ENCODE measurements at regions not wholly inside any gene's neighbourhood (a gene's known extent, or its start where the extent isn't known, plus 50 kb on each side); places are given as distances from the start of the nearest gene placed in this dataset.

DNA sequence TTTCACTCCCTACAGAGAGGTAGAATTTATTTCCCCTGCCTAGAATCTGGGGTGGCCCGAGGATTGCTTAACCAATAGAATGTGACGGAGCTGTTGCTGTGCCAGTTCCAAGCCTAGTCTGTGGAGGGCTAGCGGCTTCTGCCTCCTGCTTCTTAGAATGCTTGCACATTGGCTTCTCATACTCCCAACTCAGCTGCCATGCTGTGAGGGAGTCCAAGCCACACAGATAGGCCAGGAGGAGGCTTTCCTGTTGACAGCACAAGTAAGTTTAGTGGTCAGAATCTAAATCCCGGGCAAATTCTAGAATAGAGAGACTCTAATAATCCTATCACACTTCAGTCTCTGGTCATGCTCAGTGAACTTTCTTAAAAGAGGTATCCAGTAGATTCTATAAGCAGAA is 57.5 kb upstream of the SNRPB2 start:
- no peak for DNase-seq (ENCODE audit: insufficient read length, low spot score, missing footprints)
- H4K20me1 ChIP-seq (ENCODE audit: insufficient read depth, low read length), result no peaks in the 10 kb centered on the region
- TF ChIP-seq CTCF (IDR thresholded peaks at IDR 0.05; ENCODE audit: extremely low read depth, low read depth, low read length), result no peak

DNA sequence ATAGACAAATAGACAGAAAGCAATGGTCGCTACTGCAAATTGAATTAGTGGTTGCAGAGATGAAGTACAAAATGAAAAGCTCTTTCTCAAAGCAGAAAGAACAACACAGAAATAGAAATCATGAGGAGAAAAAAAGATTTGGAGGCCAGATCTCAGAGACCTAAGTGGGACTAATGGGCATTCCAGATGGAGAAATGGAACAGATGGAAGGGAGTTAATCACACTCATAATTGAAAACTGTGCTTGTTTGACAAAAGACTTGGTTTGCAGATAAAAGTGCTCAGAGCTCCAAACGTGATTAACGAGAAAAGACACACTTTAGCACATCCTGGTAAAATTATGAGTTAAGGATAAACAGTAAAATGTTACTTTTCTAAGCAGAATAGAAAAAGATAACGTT is 58.1 kb upstream of the SNRPB2 start:
- H3K4me1 ChIP-seq (ENCODE audit: insufficient read depth, low read length), result no peaks in the 10 kb centered on the region
- TF ChIP-seq CTCF (IDR thresholded peaks at IDR 0.05; ENCODE audit: extremely low read depth, low read depth, low read length), result no peak

More for the DNA sequence above, 57.5 kb upstream of the SNRPB2 start:
- H2AFZ ChIP-seq (ENCODE audit: low read length), result no peak overlapping the region
- H3K4me1 ChIP-seq (ENCODE audit: insufficient read depth, low read length), result no peaks in the 10 kb centered on the region
- no peak overlapping the region for H3K4me3 ChIP-seq (ENCODE audit: insufficient read depth, low read length)
- H3K27me3 ChIP-seq (ENCODE audit: insufficient read depth, low read length), result no peaks in the 10 kb centered on the region
- no peaks in the 10 kb centered on the region for H3K9me3 ChIP-seq (ENCODE audit: low read depth, low read length)
- no peaks in the 10 kb centered on the region for H3K79me2 ChIP-seq (ENCODE audit: insufficient read depth, low read length)
- H3K27ac ChIP-seq (ENCODE audit: low read depth, low read length), result no peak overlapping the region
- no peak overlapping the region for H3K4me2 ChIP-seq (ENCODE audit: insufficient read depth, low read length)
- H3K36me3 ChIP-seq (ENCODE audit: insufficient read depth, low read length), result no peaks in the 10 kb centered on the region

DNA sequence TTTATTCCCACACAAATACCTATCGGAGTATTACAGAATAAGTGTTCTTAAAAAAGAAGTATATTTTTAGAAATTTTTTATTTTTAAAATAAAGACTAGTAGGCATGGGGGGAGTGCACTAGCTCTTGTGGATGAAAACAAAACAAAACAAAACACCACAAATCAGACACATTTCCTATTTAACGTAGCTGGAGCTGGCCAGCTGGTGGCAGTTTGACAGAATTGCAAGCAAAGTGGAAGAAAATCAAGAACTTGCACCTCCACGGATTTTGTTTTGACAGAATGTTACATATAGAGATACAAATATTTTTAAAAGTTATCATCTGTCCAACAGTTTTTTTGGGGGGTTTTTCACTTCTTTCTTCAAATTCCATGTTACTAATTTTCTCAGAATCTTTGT is 63.6 kb upstream of the SNRPB2 start:
- Histone ChIP-seq H3K9me3 (ENCODE audit: low read depth, low read length) (no peaks in the 10 kb centered on the region), H4K20me1 (ENCODE audit: insufficient read depth, low read length) (no peaks in the 10 kb centered on the region), H3K27me3 (ENCODE audit: insufficient read depth, low read length) (no peaks in the 10 kb centered on the region), H3K27ac (ENCODE audit: low read depth, low read length) (no peak overlapping the region), H3K4me2 (ENCODE audit: insufficient read depth, low read length) (no peak overlapping the region), H3K4me3 (ENCODE audit: insufficient read depth, low read length) (no peak overlapping the region), H2AFZ (ENCODE audit: low read length) (no peak overlapping the region), H3K36me3 (ENCODE audit: insufficient read depth, low read length) (no peaks in the 10 kb centered on the region), H3K4me1 (ENCODE audit: insufficient read depth, low read length) (no peaks in the 10 kb centered on the region), H3K79me2 (ENCODE audit: insufficient read depth, low read length) (no peaks in the 10 kb centered on the region)
- no peak for TF ChIP-seq CTCF (IDR thresholded peaks at IDR 0.05; ENCODE audit: extremely low read depth, low read depth, low read length)
- no peak for DNase-seq (ENCODE audit: insufficient read length, low spot score, missing footprints)

More for the DNA sequence above, 58.1 kb upstream of the SNRPB2 start:
- no peak overlapping the region for H3K4me2 ChIP-seq (ENCODE audit: insufficient read depth, low read length)
- no peaks in the 10 kb centered on the region for H3K9me3 ChIP-seq (ENCODE audit: low read depth, low read length)
- DNase-seq (ENCODE audit: insufficient read length, low spot score, missing footprints), result no peak
- no peaks in the 10 kb centered on the region for H3K36me3 ChIP-seq (ENCODE audit: insufficient read depth, low read length)
- no peaks in the 10 kb centered on the region for H4K20me1 ChIP-seq (ENCODE audit: insufficient read depth, low read length)
- no peaks in the 10 kb centered on the region for H3K79me2 ChIP-seq (ENCODE audit: insufficient read depth, low read length)
- no peaks in the 10 kb centered on the region for H3K27me3 ChIP-seq (ENCODE audit: insufficient read depth, low read length)
- no peak overlapping the region for H3K27ac ChIP-seq (ENCODE audit: low read depth, low read length)
- H3K4me3 ChIP-seq (ENCODE audit: insufficient read depth, low read length), result no peak overlapping the region
- no peak overlapping the region for H2AFZ ChIP-seq (ENCODE audit: low read length)

GRCh38 chr20:16664020-16664419 is 65.8 kb upstream of the SNRPB2 start:
- H4K20me1 ChIP-seq (ENCODE audit: insufficient read depth, low read length), result no peaks in the 10 kb centered on the region
- no peak for TF ChIP-seq CTCF (IDR thresholded peaks at IDR 0.05; ENCODE audit: extremely low read depth, low read depth, low read length)
- H3K4me1 ChIP-seq (ENCODE audit: insufficient read depth, low read length), result no peaks in the 10 kb centered on the region
- H3K79me2 ChIP-seq (ENCODE audit: insufficient read depth, low read length), result no peaks in the 10 kb centered on the region
- no peaks in the 10 kb centered on the region for H3K27me3 ChIP-seq (ENCODE audit: insufficient read depth, low read length)
- no peak overlapping the region for H3K27ac ChIP-seq (ENCODE audit: low read depth, low read length)
- H3K4me2 ChIP-seq (ENCODE audit: insufficient read depth, low read length), result no peak overlapping the region
- H2AFZ ChIP-seq (ENCODE audit: low read length), result no peak overlapping the region
- no peak overlapping the region for H3K4me3 ChIP-seq (ENCODE audit: insufficient read depth, low read length)
- H3K36me3 ChIP-seq (ENCODE audit: insufficient read depth, low read length), result no peaks in the 10 kb centered on the region
- H3K9me3 ChIP-seq (ENCODE audit: low read depth, low read length), result no peaks in the 10 kb centered on the region
- no peak for DNase-seq (ENCODE audit: insufficient read length, low spot score, missing footprints)

All from osteoblast (primary cell).